ENCODE measurements at regions not wholly inside any gene's neighbourhood (a gene's known extent, or its start where the extent isn't known, plus 50 kb on each side); places are given as distances from the start of the nearest gene placed in this dataset.
A peak's percentile ranks its signal among the peaks of the same experiment; 100 is the strongest.

DNA sequence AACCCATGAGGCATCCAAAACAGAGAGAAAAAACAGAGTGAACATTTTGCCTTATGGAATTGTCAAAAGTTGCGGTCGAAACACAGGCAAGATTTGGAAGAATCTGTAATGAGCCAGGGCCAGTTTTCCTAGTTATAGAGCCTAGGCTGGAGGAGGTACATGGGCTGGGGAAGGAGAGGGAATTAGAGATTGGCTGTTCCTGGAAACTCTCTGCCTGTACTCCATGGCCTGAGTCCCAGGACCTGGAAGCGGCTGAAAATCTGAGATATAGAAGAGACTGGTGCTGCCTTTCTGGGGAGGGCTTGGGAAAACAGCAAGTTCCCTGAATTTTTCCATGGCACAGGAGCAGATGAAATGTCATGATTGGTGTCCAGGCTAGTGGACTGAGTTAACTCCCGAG is 122.8 kb upstream of the KLF12 start:
- Histone ChIP-seq H2BK120ac (ENCODE audit: low read depth, low read length) (no peak overlapping the region), H3K4me1 (ENCODE audit: control insufficient read depth, low read depth, low read length) (no peaks in the 10 kb centered on the region), H3K4me2 (ENCODE audit: low read length) (no peak overlapping the region), H2AK5ac (ENCODE audit: low read length) (no peak overlapping the region), H3K4ac (ENCODE audit: low read depth, low read length) (no peak overlapping the region), H3K36me3 (ENCODE audit: control insufficient read depth, insufficient read depth, low read length) (no peaks in the 10 kb centered on the region), H3K79me1 (ENCODE audit: low read length) (no peaks in the 10 kb centered on the region), H2BK5ac (ENCODE audit: low read length) (no peak overlapping the region), H3K18ac (ENCODE audit: low read length) (peak overlapping the region; percentile 14), H3K9ac (ENCODE audit: low read length) (no peak overlapping the region), H3K4me3 (ENCODE audit: low read length) (no peak overlapping the region), H3K27ac (ENCODE audit: low read depth, low read length) (no peak overlapping the region), H4K5ac (ENCODE audit: low read length) (no peak overlapping the region), H2BK15ac (replicated peaks; ENCODE audit: low read depth) (no peak overlapping the region), H4K8ac (ENCODE audit: low read depth, low read length) (no peak overlapping the region), H3K27me3 (ENCODE audit: insufficient read depth, low read length, poor library complexity) (no peaks in the 10 kb centered on the region), H3K23ac (ENCODE audit: low read length) (no peak overlapping the region), H3K79me2 (ENCODE audit: control insufficient read depth, insufficient read depth, low read length) (no peaks in the 10 kb centered on the region), H3K56ac (ENCODE audit: low read length) (no peak overlapping the region)
- no peak for DNase-seq
- WGBS (ENCODE audit: extremely low coverage, insufficient coverage, low lambda C conversion rate): no CpG with 5 or more reads among the region's 4 CpGs

DNA sequence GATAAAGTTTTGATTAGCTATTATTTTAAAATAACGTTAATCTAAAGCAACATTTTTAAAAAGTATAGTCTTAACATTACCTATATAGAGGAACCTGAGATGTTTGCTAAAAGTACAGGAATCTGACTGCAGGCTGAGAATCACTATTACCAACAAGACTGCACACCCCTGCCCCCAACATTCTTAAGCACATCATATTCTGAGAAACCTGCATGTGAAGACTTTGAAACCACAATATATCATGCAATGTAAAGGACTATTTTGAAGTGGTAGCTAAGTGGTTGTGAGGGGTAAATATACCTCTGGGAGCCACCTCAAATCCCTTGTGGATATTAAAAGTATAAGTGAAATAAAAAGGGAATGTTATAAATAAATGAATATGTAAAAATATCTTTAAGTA is 119.0 kb upstream of the KLF12 start:
- Histone ChIP-seq H3K4me2 (ENCODE audit: low read length) (no peak overlapping the region), H2BK15ac (replicated peaks; ENCODE audit: low read depth) (no peak overlapping the region), H3K23ac (ENCODE audit: low read length) (no peak overlapping the region), H3K4me3 (ENCODE audit: low read length) (no peak overlapping the region), H3K36me3 (ENCODE audit: control insufficient read depth, insufficient read depth, low read length) (no peaks in the 10 kb centered on the region), H2AK5ac (ENCODE audit: low read length) (no peak overlapping the region), H2BK120ac (ENCODE audit: low read depth, low read length) (no peak overlapping the region), H4K8ac (ENCODE audit: low read depth, low read length) (no peak overlapping the region), H4K5ac (ENCODE audit: low read length) (no peak overlapping the region), H3K56ac (ENCODE audit: low read length) (no peak overlapping the region), H3K27me3 (ENCODE audit: insufficient read depth, low read length, poor library complexity) (no peaks in the 10 kb centered on the region), H3K79me1 (ENCODE audit: low read length) (no peaks in the 10 kb centered on the region), H3K27ac (ENCODE audit: low read depth, low read length) (no peak overlapping the region), H2BK5ac (ENCODE audit: low read length) (no peak overlapping the region), H3K18ac (ENCODE audit: low read length) (no peak overlapping the region), H3K9ac (ENCODE audit: low read length) (no peak overlapping the region), H3K4ac (ENCODE audit: low read depth, low read length) (peak overlapping the region; percentile 9), H3K4me1 (ENCODE audit: control insufficient read depth, low read depth, low read length) (no peaks in the 10 kb centered on the region), H3K79me2 (ENCODE audit: control insufficient read depth, insufficient read depth, low read length) (no peaks in the 10 kb centered on the region)
- no CpG with 5 or more reads among the region's 1 CpG for WGBS (ENCODE audit: extremely low coverage, insufficient coverage, low lambda C conversion rate)
- no peak for DNase-seq

DNA sequence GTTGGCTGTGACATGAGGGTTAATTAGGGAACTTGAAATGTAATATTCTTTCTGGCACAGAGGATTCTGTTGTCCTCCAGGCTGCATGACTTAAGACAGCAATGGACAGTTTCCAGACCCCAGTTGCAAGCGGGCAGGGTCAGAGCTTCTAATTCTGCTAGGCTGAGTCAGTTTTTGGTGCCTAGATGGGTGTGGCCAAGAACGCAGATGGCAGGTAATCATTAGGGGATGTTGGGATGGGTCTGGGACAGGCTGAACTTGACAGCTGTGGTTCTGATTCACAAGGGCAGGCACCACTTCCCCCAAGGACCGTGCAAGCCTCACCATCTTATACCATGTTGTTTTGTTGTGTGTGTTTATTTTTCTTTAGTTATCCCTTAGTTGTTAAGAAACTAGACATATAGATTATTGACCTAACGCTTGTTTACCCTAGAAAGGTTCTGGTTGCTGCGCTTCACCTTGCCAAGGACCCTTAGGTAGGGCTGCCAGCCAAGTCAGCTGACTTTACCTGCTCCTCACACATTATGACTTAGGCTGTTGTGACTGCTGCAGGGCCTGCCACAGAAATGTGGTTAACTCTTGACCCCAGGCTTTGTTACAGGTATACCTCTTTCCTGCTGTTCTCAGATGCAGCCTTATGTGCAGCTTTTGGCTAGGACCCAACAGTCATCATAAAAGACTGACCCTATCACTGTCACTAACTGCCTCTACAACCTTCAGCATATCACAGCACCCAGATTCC is 117.7 kb upstream of the KLF12 start:
- Histone ChIP-seq H3K27ac (ENCODE audit: low read depth, low read length) (no peak overlapping the region), H3K56ac (ENCODE audit: low read length) (no peak overlapping the region), H3K4me3 (ENCODE audit: low read length) (no peak overlapping the region), H3K27me3 (ENCODE audit: insufficient read depth, low read length, poor library complexity) (no peaks in the 10 kb centered on the region), H2BK120ac (ENCODE audit: low read depth, low read length) (no peak overlapping the region), H3K79me2 (ENCODE audit: control insufficient read depth, insufficient read depth, low read length) (no peaks in the 10 kb centered on the region), H3K4me1 (ENCODE audit: control insufficient read depth, low read depth, low read length) (no peaks in the 10 kb centered on the region), H2BK5ac (ENCODE audit: low read length) (no peak overlapping the region), H3K18ac (ENCODE audit: low read length) (no peak overlapping the region), H3K36me3 (ENCODE audit: control insufficient read depth, insufficient read depth, low read length) (no peaks in the 10 kb centered on the region), H3K9ac (ENCODE audit: low read length) (no peak overlapping the region), H4K8ac (ENCODE audit: low read depth, low read length) (no peak overlapping the region), H4K5ac (ENCODE audit: low read length) (no peak overlapping the region), H3K4ac (ENCODE audit: low read depth, low read length) (no peak overlapping the region), H3K23ac (ENCODE audit: low read length) (no peak overlapping the region), H3K79me1 (ENCODE audit: low read length) (no peaks in the 10 kb centered on the region), H2BK15ac (replicated peaks; ENCODE audit: low read depth) (no peak overlapping the region), H3K4me2 (ENCODE audit: low read length) (no peak overlapping the region), H2AK5ac (ENCODE audit: low read length) (no peak overlapping the region)
- no CpG with 5 or more reads among the region's 5 CpGs for WGBS (ENCODE audit: extremely low coverage, insufficient coverage, low lambda C conversion rate)
- DNase-seq: no peak

DNA sequence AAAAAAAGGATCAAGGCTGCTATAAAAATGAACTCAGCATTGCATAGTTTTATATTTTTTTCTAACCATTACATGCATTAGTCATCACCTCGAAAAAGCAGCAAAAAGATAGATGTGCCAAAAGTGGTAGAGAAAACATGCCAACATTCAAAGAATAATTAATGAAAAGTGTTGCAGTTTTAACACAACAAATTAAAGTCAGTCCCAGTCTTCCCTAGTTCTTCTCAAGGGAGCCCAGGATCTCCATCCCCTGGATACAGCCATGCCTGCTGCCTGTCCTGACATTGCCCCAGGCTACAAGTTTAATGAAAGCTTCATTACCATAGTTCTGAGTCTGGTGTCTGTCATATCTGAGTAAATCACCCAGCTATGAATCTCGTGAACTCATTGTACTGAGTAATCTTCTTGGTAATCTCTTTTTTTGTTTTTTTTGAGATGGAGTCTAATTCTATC is 116.6 kb upstream of the KLF12 start:
- Histone ChIP-seq H3K4me1 (ENCODE audit: control insufficient read depth, low read depth, low read length) (no peaks in the 10 kb centered on the region), H3K27me3 (ENCODE audit: insufficient read depth, low read length, poor library complexity) (no peaks in the 10 kb centered on the region), H3K27ac (ENCODE audit: low read depth, low read length) (no peak overlapping the region), H4K8ac (ENCODE audit: low read depth, low read length) (no peak overlapping the region), H2BK120ac (ENCODE audit: low read depth, low read length) (no peak overlapping the region), H3K79me1 (ENCODE audit: low read length) (no peaks in the 10 kb centered on the region), H3K4me3 (ENCODE audit: low read length) (no peak overlapping the region), H3K18ac (ENCODE audit: low read length) (no peak overlapping the region), H4K5ac (ENCODE audit: low read length) (no peak overlapping the region), H3K56ac (ENCODE audit: low read length) (no peak overlapping the region), H2BK15ac (replicated peaks; ENCODE audit: low read depth) (no peak overlapping the region), H3K9ac (ENCODE audit: low read length) (no peak overlapping the region), H2BK5ac (ENCODE audit: low read length) (no peak overlapping the region), H2AK5ac (ENCODE audit: low read length) (no peak overlapping the region), H3K4ac (ENCODE audit: low read depth, low read length) (no peak overlapping the region), H3K4me2 (ENCODE audit: low read length) (no peak overlapping the region), H3K23ac (ENCODE audit: low read length) (no peak overlapping the region), H3K79me2 (ENCODE audit: control insufficient read depth, insufficient read depth, low read length) (no peaks in the 10 kb centered on the region), H3K36me3 (ENCODE audit: control insufficient read depth, insufficient read depth, low read length) (no peaks in the 10 kb centered on the region)
- no peak for DNase-seq
- no CpG with 5 or more reads among the region's 2 CpGs for WGBS (ENCODE audit: extremely low coverage, insufficient coverage, low lambda C conversion rate)

DNA sequence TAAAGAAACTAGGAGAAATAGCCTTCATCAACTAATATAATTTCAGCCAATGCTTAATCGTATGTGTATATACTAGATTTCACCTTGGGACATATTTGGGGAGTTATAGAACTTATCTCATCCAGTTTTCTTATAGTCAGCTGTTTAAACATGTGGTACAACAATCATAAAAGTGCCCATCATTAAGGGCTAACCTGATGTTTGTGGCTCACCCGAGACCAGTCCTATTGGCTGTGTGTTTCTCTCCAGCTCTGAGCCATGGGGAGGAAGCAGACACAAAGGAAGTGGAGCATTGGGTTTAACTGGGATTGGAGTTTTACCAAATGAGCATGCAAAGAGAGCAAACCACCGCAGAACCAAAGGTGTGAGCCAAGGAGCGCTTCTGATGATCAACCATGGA is 114.3 kb upstream of the KLF12 start:
- Histone ChIP-seq H3K9ac (ENCODE audit: low read length) (no peak overlapping the region), H3K79me1 (ENCODE audit: low read length) (no peaks in the 10 kb centered on the region), H3K56ac (ENCODE audit: low read length) (no peak overlapping the region), H3K4me1 (ENCODE audit: control insufficient read depth, low read depth, low read length) (no peaks in the 10 kb centered on the region), H3K4ac (ENCODE audit: low read depth, low read length) (no peak overlapping the region), H3K18ac (ENCODE audit: low read length) (no peak overlapping the region), H3K4me3 (ENCODE audit: low read length) (no peak overlapping the region), H3K36me3 (ENCODE audit: control insufficient read depth, insufficient read depth, low read length) (no peaks in the 10 kb centered on the region), H3K79me2 (ENCODE audit: control insufficient read depth, insufficient read depth, low read length) (no peaks in the 10 kb centered on the region), H3K27ac (ENCODE audit: low read depth, low read length) (no peak overlapping the region), H2BK120ac (ENCODE audit: low read depth, low read length) (no peak overlapping the region), H2BK5ac (ENCODE audit: low read length) (no peak overlapping the region), H4K5ac (ENCODE audit: low read length) (no peak overlapping the region), H2BK15ac (replicated peaks; ENCODE audit: low read depth) (no peak overlapping the region), H3K27me3 (ENCODE audit: insufficient read depth, low read length, poor library complexity) (no peaks in the 10 kb centered on the region), H3K4me2 (ENCODE audit: low read length) (no peak overlapping the region), H3K23ac (ENCODE audit: low read length) (no peak overlapping the region), H2AK5ac (ENCODE audit: low read length) (no peak overlapping the region), H4K8ac (ENCODE audit: low read depth, low read length) (no peak overlapping the region)
- DNase-seq: no peak
- WGBS (ENCODE audit: extremely low coverage, insufficient coverage, low lambda C conversion rate): no CpG with 5 or more reads among the region's 4 CpGs

DNA sequence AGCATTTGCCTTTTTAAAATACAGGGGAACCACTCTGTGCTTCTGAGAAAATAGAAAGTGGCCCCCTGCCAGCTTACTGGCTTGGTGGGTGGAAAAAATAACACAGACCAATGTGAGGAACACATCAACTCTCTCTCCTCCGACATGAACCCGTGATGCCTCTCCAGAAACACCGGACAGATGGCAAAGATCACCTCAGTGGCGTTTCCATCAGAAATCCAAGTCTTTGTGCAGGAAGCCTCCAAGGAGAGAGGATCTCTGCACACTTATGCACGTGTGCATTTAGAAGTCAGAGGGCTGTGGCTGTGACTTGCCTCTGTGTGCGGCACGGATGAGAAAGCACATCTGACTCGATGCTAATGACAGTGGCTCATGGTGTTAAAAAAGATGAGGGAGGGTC is 112.3 kb upstream of the KLF12 start:
- Histone ChIP-seq H3K27me3 (ENCODE audit: insufficient read depth, low read length, poor library complexity) (no peaks in the 10 kb centered on the region), H3K36me3 (ENCODE audit: control insufficient read depth, insufficient read depth, low read length) (no peaks in the 10 kb centered on the region), H3K56ac (ENCODE audit: low read length) (no peak overlapping the region), H4K8ac (ENCODE audit: low read depth, low read length) (no peak overlapping the region), H3K23ac (ENCODE audit: low read length) (no peak overlapping the region), H3K4me3 (ENCODE audit: low read length) (no peak overlapping the region), H2BK15ac (replicated peaks; ENCODE audit: low read depth) (no peak overlapping the region), H3K27ac (ENCODE audit: low read depth, low read length) (no peak overlapping the region), H2BK120ac (ENCODE audit: low read depth, low read length) (no peak overlapping the region), H3K4me2 (ENCODE audit: low read length) (no peak overlapping the region), H3K4me1 (ENCODE audit: control insufficient read depth, low read depth, low read length) (no peaks in the 10 kb centered on the region), H3K4ac (ENCODE audit: low read depth, low read length) (no peak overlapping the region), H4K5ac (ENCODE audit: low read length) (no peak overlapping the region), H3K9ac (ENCODE audit: low read length) (no peak overlapping the region), H2AK5ac (ENCODE audit: low read length) (no peak overlapping the region), H3K18ac (ENCODE audit: low read length) (no peak overlapping the region), H2BK5ac (ENCODE audit: low read length) (no peak overlapping the region), H3K79me2 (ENCODE audit: control insufficient read depth, insufficient read depth, low read length) (no peaks in the 10 kb centered on the region), H3K79me1 (ENCODE audit: low read length) (no peaks in the 10 kb centered on the region)
- DNase-seq: no peak
- no CpG with 5 or more reads among the region's 8 CpGs for WGBS (ENCODE audit: extremely low coverage, insufficient coverage, low lambda C conversion rate)
